ENCODE measurements at regions not wholly inside any gene's neighbourhood (a gene's known extent, or its start where the extent isn't known, plus 50 kb on each side); places are given as distances from the start of the nearest gene placed in this dataset.

GRCh38 chr9:107193251-107193650 is 89.8 kb upstream of the RAD23B start:
- no peak for DNase-seq (ENCODE audit: low read depth in 4 of 4, low spot score in 2 of 4)

GRCh38 chr9:107198718-107199117 is 84.4 kb upstream of the RAD23B start:
- no peak for DNase-seq (ENCODE audit: low read depth in 4 of 4, low spot score in 2 of 4)

- no peak for DNase-seq (ENCODE audit: low read depth in 4 of 4, low spot score in 2 of 4)
These were observed 75.0 kb upstream of the RAD23B start for GRCh38 chr9:107208121-107208520.

GRCh38 chr9:107210775-107211174 is 72.3 kb upstream of the RAD23B start:
- no peak for DNase-seq (ENCODE audit: low read depth in 4 of 4, low spot score in 2 of 4)

GRCh38 chr9:107211284-107211923 is 71.7 kb upstream of the RAD23B start:
- no peak for DNase-seq (ENCODE audit: low read depth in 4 of 4, low spot score in 2 of 4)

GRCh38 chr9:107212613-107213012 is 70.5 kb upstream of the RAD23B start:
- no peak for DNase-seq (ENCODE audit: low read depth in 4 of 4, low spot score in 2 of 4)

GRCh38 chr9:107213080-107213479 is 70.0 kb upstream of the RAD23B start:
- no peak for DNase-seq (ENCODE audit: low read depth in 4 of 4, low spot score in 2 of 4)

- DNase-seq (ENCODE audit: low read depth in 4 of 4, low spot score in 2 of 4): no peak
These were observed 69.5 kb upstream of the RAD23B start for GRCh38 chr9:107213561-107214028.

- DNase-seq (ENCODE audit: low read depth in 4 of 4, low spot score in 2 of 4): no peak
These were observed 68.7 kb upstream of the RAD23B start for GRCh38 chr9:107214381-107214780.

- no peak for DNase-seq (ENCODE audit: low read depth in 4 of 4, low spot score in 2 of 4)
These were observed 68.2 kb upstream of the RAD23B start for GRCh38 chr9:107214915-107215314.

- no peak for DNase-seq (ENCODE audit: low read depth in 4 of 4, low spot score in 2 of 4)
These were observed 67.7 kb upstream of the RAD23B start for GRCh38 chr9:107215381-107215780.

GRCh38 chr9:107216329-107216728 is 66.8 kb upstream of the RAD23B start:
- DNase-seq (ENCODE audit: low read depth in 4 of 4, low spot score in 2 of 4): no peak

- no peak for DNase-seq (ENCODE audit: low read depth in 4 of 4, low spot score in 2 of 4)
These were observed 64.1 kb upstream of the RAD23B start for GRCh38 chr9:107218829-107219485.

GRCh38 chr9:107219486-107220077 is 63.5 kb upstream of the RAD23B start:
- DNase-seq (ENCODE audit: low read depth in 4 of 4, low spot score in 2 of 4): no peak

GRCh38 chr9:107221321-107221720 is 61.8 kb upstream of the RAD23B start:
- DNase-seq (ENCODE audit: low read depth in 4 of 4, low spot score in 2 of 4): no peak

GRCh38 chr9:107222020-107222522 is 61.0 kb upstream of the RAD23B start:
- DNase-seq (ENCODE audit: low read depth in 4 of 4, low spot score in 2 of 4): no peak

- no peak for DNase-seq (ENCODE audit: low read depth in 4 of 4, low spot score in 2 of 4)
These were observed 59.7 kb upstream of the RAD23B start for GRCh38 chr9:107223381-107223780.

GRCh38 chr9:107224252-107224651 is 58.8 kb upstream of the RAD23B start:
- DNase-seq (ENCODE audit: low read depth in 4 of 4, low spot score in 2 of 4): no peak

- no peak for DNase-seq (ENCODE audit: low read depth in 4 of 4, low spot score in 2 of 4)
These were observed 56.7 kb upstream of the RAD23B start for GRCh38 chr9:107226421-107226820.

GRCh38 chr9:107227774-107228173 is 55.3 kb upstream of the RAD23B start:
- no peak for DNase-seq (ENCODE audit: low read depth in 4 of 4, low spot score in 2 of 4)

- no peak for DNase-seq (ENCODE audit: low read depth in 4 of 4, low spot score in 2 of 4)
These were observed 54.5 kb upstream of the RAD23B start for GRCh38 chr9:107228496-107229039.
